ENCODE measurements at regions not wholly inside any gene's neighbourhood (a gene's known extent, or its start where the extent isn't known, plus 50 kb on each side); places are given as distances from the start of the nearest gene placed in this dataset.

DNA sequence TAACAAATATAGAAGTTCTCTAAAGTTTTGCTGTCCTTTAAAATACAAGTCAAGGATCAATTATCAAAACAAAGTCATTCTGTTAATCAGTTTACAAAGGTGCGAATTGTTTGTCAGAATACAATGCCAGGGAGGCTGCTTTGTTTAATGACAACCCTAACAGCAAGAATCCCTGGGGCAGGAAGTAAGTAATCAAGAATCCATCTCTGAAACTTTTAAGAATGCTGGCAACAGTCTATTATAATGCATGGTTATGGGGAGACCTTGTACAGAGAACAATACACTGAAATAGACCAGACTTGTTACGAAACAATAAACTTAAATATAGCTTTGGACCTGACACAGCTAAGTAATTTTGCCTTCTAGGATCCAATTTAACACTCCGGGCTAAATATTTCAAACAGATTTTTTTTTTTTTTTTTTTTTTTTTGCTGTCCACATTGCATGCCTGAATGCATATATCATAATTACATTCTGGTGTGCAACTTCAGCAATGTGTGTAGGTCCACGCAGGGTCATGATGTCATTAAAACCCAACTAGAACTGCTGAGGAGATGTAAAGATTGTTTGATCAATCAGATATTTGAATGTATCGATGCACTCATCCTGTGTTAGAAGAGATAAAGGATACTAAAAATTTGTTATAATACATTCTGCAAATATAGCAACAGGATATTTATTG is 421.3 kb downstream of the CETN3 start:
- no peak overlapping the region for H3K4me3 Mint-ChIP-seq
- H3K27ac Mint-ChIP-seq: no peak overlapping the region
- intact Hi-C loops (cut with micrococcal nuclease): no loop called here
- no peak for DNase-seq
- H3K27me3 Mint-ChIP-seq: no peaks in the 10 kb centered on the region
- no peaks in the 10 kb centered on the region for H3K9me3 Mint-ChIP-seq
- H3K36me3 Mint-ChIP-seq (ENCODE audit: low read depth): no peaks in the 10 kb centered on the region
- no peaks in the 10 kb centered on the region for H3K4me1 Mint-ChIP-seq

- Mint-ChIP-seq H3K4me3 (no peak overlapping the region), H3K36me3 (ENCODE audit: low read depth) (no peaks in the 10 kb centered on the region), H3K9me3 (no peaks in the 10 kb centered on the region), H3K27ac (no peak overlapping the region), H3K27me3 (no peaks in the 10 kb centered on the region), H3K4me1 (no peaks in the 10 kb centered on the region)
- no peak for DNase-seq
- intact Hi-C loops (cut with micrococcal nuclease): no loop called here
Measured at GRCh38 chr5:89983216-89983615, 426.3 kb downstream of the CETN3 start.

GRCh38 chr5:89981878-89982773 is 427.4 kb downstream of the CETN3 start:
- Mint-ChIP-seq H3K4me1 (no peaks in the 10 kb centered on the region), H3K36me3 (ENCODE audit: low read depth) (no peaks in the 10 kb centered on the region), H3K27ac (no peak overlapping the region), H3K4me3 (no peak overlapping the region), H3K27me3 (no peaks in the 10 kb centered on the region), H3K9me3 (no peaks in the 10 kb centered on the region)
- intact Hi-C loops (cut with micrococcal nuclease): no loop called here
- DNase-seq: no peak

- no peaks in the 10 kb centered on the region for H3K9me3 Mint-ChIP-seq
- H3K36me3 Mint-ChIP-seq (ENCODE audit: low read depth): no peaks in the 10 kb centered on the region
- no peak overlapping the region for H3K27ac Mint-ChIP-seq
- H3K27me3 Mint-ChIP-seq: no peaks in the 10 kb centered on the region
- H3K4me3 Mint-ChIP-seq: no peak overlapping the region
- H3K4me1 Mint-ChIP-seq: no peaks in the 10 kb centered on the region
- intact Hi-C loops (cut with micrococcal nuclease): no loop called here
- no peak for DNase-seq
Measured at GRCh38 chr5:89981021-89981420, 428.5 kb downstream of the CETN3 start.

GRCh38 chr5:89973516-89973915 is 436.0 kb downstream of the CETN3 start:
- H3K4me1 Mint-ChIP-seq: no peaks in the 10 kb centered on the region
- no peaks in the 10 kb centered on the region for H3K9me3 Mint-ChIP-seq
- intact Hi-C loops (cut with micrococcal nuclease): no loop called here
- no peak overlapping the region for H3K27ac Mint-ChIP-seq
- H3K4me3 Mint-ChIP-seq: no peak overlapping the region
- no peaks in the 10 kb centered on the region for H3K36me3 Mint-ChIP-seq (ENCODE audit: low read depth)
- no peak for DNase-seq
- H3K27me3 Mint-ChIP-seq: no peaks in the 10 kb centered on the region

DNA sequence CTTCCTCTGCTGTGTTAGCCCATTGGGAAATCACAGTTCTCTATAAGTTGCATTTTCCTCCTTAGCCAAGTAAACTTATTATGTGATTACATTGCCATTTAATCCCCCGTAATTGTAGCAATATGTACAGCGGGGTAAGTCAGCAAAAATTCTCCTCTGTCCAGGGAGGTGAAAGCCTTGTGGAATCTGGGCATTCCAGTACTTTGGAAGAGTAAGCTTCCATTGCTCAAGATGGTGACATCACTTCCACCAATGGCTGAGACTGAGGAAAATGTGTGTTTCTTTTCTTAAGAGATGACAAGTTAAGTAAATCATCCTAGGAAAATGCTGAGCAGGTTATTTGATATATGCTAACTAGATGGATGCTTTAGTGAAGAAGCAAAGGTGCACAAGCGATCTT is 436.7 kb downstream of the CETN3 start:
- H3K36me3 Mint-ChIP-seq (ENCODE audit: low read depth): no peaks in the 10 kb centered on the region
- no peaks in the 10 kb centered on the region for H3K9me3 Mint-ChIP-seq

DNA sequence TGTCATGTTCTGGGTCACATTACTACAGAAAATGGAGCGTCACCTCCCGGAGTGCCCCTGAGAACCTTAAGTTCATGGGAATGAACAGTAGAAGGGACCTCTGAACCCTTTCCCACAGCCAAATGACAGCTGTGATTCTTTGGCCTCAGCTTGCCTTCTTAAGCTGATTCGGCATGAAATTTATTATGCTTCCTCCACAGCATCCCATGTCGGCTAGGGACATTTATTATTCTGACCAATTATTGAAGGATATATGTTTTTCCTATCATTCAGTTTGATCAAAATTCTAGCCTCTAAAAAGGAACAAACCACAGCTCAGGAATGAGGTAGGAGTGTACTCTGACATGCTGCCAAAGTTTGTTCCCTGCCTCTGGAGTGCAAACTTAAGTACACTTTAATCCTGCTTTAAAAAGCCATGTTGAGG is 440.6 kb downstream of the CETN3 start:
- H3K27me3 Mint-ChIP-seq: no peaks in the 10 kb centered on the region
- H3K36me3 Mint-ChIP-seq (ENCODE audit: low read depth): no peaks in the 10 kb centered on the region
- no peaks in the 10 kb centered on the region for H3K4me1 Mint-ChIP-seq
- intact Hi-C loops (cut with micrococcal nuclease): no loop called here
- H3K4me3 Mint-ChIP-seq: no peak overlapping the region
- H3K27ac Mint-ChIP-seq: no peak overlapping the region
- no peaks in the 10 kb centered on the region for H3K9me3 Mint-ChIP-seq
- DNase-seq: no peak

More for the DNA sequence above, 436.7 kb downstream of the CETN3 start:
- intact Hi-C loops (cut with micrococcal nuclease): no loop called here
- DNase-seq: no peak
- Mint-ChIP-seq H3K4me3 (no peak overlapping the region), H3K4me1 (no peaks in the 10 kb centered on the region), H3K27ac (no peak overlapping the region), H3K27me3 (no peaks in the 10 kb centered on the region)

GRCh38 chr5:89967771-89968444 is 441.6 kb downstream of the CETN3 start:
- no peak overlapping the region for H3K4me3 Mint-ChIP-seq
- intact Hi-C loops (cut with micrococcal nuclease): no loop called here
- H3K36me3 Mint-ChIP-seq (ENCODE audit: low read depth): no peaks in the 10 kb centered on the region
- no peak overlapping the region for H3K27ac Mint-ChIP-seq
- no peaks in the 10 kb centered on the region for H3K27me3 Mint-ChIP-seq
- no peak for DNase-seq
- H3K4me1 Mint-ChIP-seq: no peaks in the 10 kb centered on the region
- no peaks in the 10 kb centered on the region for H3K9me3 Mint-ChIP-seq

- no peaks in the 10 kb centered on the region for H3K36me3 Mint-ChIP-seq (ENCODE audit: low read depth)
- H3K4me3 Mint-ChIP-seq: no peak overlapping the region
- no peak for DNase-seq
- no peaks in the 10 kb centered on the region for H3K4me1 Mint-ChIP-seq
- no peaks in the 10 kb centered on the region for H3K9me3 Mint-ChIP-seq
- H3K27me3 Mint-ChIP-seq: no peaks in the 10 kb centered on the region
- intact Hi-C loops (cut with micrococcal nuclease): no loop called here
- H3K27ac Mint-ChIP-seq: no peak overlapping the region
Measured at GRCh38 chr5:89956838-89957237, 452.7 kb downstream of the CETN3 start.

- H3K9me3 Mint-ChIP-seq: no peaks in the 10 kb centered on the region
- DNase-seq: no peak
- no peak overlapping the region for H3K27ac Mint-ChIP-seq
- H3K27me3 Mint-ChIP-seq: no peaks in the 10 kb centered on the region
- H3K36me3 Mint-ChIP-seq (ENCODE audit: low read depth): no peaks in the 10 kb centered on the region
- H3K4me3 Mint-ChIP-seq: no peak overlapping the region
- intact Hi-C loops (cut with micrococcal nuclease): no loop called here
- H3K4me1 Mint-ChIP-seq: no peaks in the 10 kb centered on the region
Measured at GRCh38 chr5:89954916-89955315, 454.6 kb downstream of the CETN3 start.

DNA sequence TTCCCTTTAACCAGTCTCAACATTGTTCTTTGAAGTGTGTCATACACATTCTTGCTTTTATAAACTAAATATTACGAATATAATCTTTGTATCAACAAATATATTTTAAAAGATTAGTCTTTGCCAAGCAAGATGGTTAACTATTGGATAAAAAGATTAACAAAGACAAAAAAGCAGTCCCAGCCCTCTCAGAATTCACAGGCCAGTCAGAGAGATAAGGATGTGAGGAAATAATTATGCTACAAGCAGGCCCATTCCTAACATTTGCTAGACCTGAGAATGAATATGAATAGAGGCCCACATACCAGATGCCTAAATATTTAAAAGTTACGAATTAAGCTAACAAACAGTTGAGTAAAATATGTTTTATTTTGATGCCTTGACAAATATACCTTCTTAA is 457.7 kb downstream of the CETN3 start:
- Mint-ChIP-seq H3K27ac (no peak overlapping the region), H3K9me3 (no peaks in the 10 kb centered on the region), H3K36me3 (ENCODE audit: low read depth) (no peaks in the 10 kb centered on the region), H3K27me3 (no peaks in the 10 kb centered on the region), H3K4me3 (no peak overlapping the region), H3K4me1 (no peaks in the 10 kb centered on the region)
- no peak for DNase-seq
- intact Hi-C loops (cut with micrococcal nuclease): no loop called here

- no peak overlapping the region for H3K27ac Mint-ChIP-seq
- no peak overlapping the region for H3K4me3 Mint-ChIP-seq
- no peaks in the 10 kb centered on the region for H3K4me1 Mint-ChIP-seq
- no peaks in the 10 kb centered on the region for H3K36me3 Mint-ChIP-seq (ENCODE audit: low read depth)
- no peaks in the 10 kb centered on the region for H3K27me3 Mint-ChIP-seq
- H3K9me3 Mint-ChIP-seq: no peaks in the 10 kb centered on the region
- intact Hi-C loops (cut with micrococcal nuclease): no loop called here
- DNase-seq: no peak
Measured at GRCh38 chr5:89950234-89950633, 459.3 kb downstream of the CETN3 start.

DNA sequence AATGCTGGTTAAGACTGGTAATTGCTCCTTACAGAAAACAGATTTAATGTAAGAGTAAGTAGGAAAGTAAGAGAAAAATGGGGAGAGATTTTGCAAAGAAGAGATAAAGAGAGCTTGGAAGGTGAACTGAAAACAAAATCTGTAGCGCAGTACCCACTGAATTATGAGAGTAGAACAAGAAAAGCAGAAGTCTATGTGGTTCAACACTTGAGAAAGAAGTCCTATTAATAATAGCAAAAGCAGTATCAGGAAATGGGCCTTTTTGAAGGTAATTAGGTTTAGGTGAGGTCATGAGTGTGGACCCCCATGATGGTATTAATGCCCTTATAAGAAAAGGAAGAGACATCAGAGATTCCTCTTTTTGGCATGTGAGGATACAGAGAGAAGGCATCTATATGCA is 460.6 kb downstream of the CETN3 start:
- no peaks in the 10 kb centered on the region for H3K36me3 Mint-ChIP-seq (ENCODE audit: low read depth)
- no peak overlapping the region for H3K4me3 Mint-ChIP-seq
- no peaks in the 10 kb centered on the region for H3K4me1 Mint-ChIP-seq
- no peak for DNase-seq
- H3K27me3 Mint-ChIP-seq: no peaks in the 10 kb centered on the region
- no peaks in the 10 kb centered on the region for H3K9me3 Mint-ChIP-seq
- intact Hi-C loops (cut with micrococcal nuclease): no loop called here
- H3K27ac Mint-ChIP-seq: no peak overlapping the region

GRCh38 chr5:89946916-89947315 is 462.6 kb downstream of the CETN3 start:
- intact Hi-C loops (cut with micrococcal nuclease): no loop called here
- no peaks in the 10 kb centered on the region for H3K36me3 Mint-ChIP-seq (ENCODE audit: low read depth)
- H3K4me1 Mint-ChIP-seq: no peaks in the 10 kb centered on the region
- H3K4me3 Mint-ChIP-seq: no peak overlapping the region
- no peak overlapping the region for H3K27ac Mint-ChIP-seq
- H3K9me3 Mint-ChIP-seq: no peaks in the 10 kb centered on the region
- no peak for DNase-seq
- H3K27me3 Mint-ChIP-seq: no peaks in the 10 kb centered on the region
